Endothelial cell of umbilical vein (primary cell): ENCODE measurements at regions not wholly inside any gene's neighbourhood (a gene's known extent, or its start where the extent isn't known, plus 50 kb on each side); places are given as distances from the start of the nearest gene placed in this dataset.

ENCODE experiments used
- CTCF ChIP-seq, 2 donors: IDR thresholded peaks; 1 replicate in 1 of 2; 2 replicates in 1 of 2; pipeline ENCODE4 v1.5.1; 2011; ENCODE audit warnings: low read length in 2 of 2, mild to moderate bottlenecking in 2 of 2, moderate library complexity in 2 of 2, control low read depth in 1 of 2, inconsistent platforms in 1 of 2, low read depth in 1 of 2; ENCODE audit not compliant: insufficient read depth in 1 of 2; ENCODE audit errors: extremely low read depth in 1 of 2
- EZH2 ChIP-seq: IDR thresholded peaks from 2 replicates; pipeline ENCODE4 v1.6.1; 2012; ENCODE audit warnings: borderline replicate concordance, low read depth, mild to moderate bottlenecking, moderate library complexity, low read length, inconsistent platforms; ENCODE audit not compliant: severe bottlenecking
- FOS ChIP-seq: IDR thresholded peaks from 2 replicates; pipeline ENCODE4 v1.6.1; 2011; ENCODE audit warnings: mild to moderate bottlenecking, low read length, moderate library complexity, borderline replicate concordance; ENCODE audit not compliant: insufficient read depth
- JUN ChIP-seq: IDR thresholded peaks from 2 replicates; pipeline ENCODE4 v1.6.1; 2011; ENCODE audit warnings: borderline replicate concordance, low read depth; ENCODE audit not compliant: insufficient read length, insufficient read depth
- POLR2A ChIP-seq: IDR thresholded peaks from 2 replicates; pipeline ENCODE4 v1.6.1; 2012; ENCODE audit warnings: low read depth, mild to moderate bottlenecking, control low read depth, low read length

GRCh38 chr5:115389799-115390382 lies 93.4 kb upstream of the CCDC112 start:
- TF ChIP-seq EZH2: no peak
- TF ChIP-seq POLR2A: no peak
- no peak for TF ChIP-seq FOS
- TF ChIP-seq CTCF (IDR thresholded peaks at IDR 0.05; ENCODE audit: extremely low read depth in 1 of 2, insufficient read depth in 1 of 2, low read depth in 1 of 2, low read length in 2 of 2): no peak
- TF ChIP-seq JUN: no peak
